Stimulated activated CD8-positive, alpha-beta memory T cell treated with anti-CD3 and anti-CD28 coated beads, Interleukin-7, amount 100 ng/mL, for 24 hours (primary cell): ENCODE measurements at regions not wholly inside any gene's neighbourhood (a gene's known extent, or its start where the extent isn't known, plus 50 kb on each side); places are given as distances from the start of the nearest gene placed in this dataset.
"Not testable (repeated sequence)": the region's sequence is repeated elsewhere in the genome, so short reads cannot be mapped to it uniquely, and the experiment has no call there.

Experiments used
- DNase-seq: peaks from one replicate; pipeline ENCODE4 v3.0.0-alpha.2; 2020; ENCODE audit warnings: low read depth

DNA sequence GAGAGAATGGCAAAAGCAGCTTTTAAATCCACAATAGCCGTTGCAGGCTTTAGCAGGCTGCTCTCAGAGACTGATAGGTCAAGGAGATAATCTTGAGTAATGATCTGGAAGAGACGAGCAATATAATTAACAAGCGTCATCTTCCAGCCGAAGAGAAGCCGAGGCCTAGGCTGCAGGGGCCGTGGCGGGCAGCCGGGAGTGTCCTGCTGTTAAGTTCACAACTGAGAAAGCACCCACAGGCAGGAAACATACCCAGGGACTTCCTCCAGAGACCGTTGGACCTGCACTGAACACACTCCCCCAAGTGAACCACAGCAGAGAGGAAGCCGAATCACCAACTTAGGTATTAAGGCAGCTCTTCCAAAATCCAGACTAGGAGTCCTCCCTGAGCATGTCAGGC is 182.3 kb downstream of the IRX2 start:
- no peak for DNase-seq

DNA sequence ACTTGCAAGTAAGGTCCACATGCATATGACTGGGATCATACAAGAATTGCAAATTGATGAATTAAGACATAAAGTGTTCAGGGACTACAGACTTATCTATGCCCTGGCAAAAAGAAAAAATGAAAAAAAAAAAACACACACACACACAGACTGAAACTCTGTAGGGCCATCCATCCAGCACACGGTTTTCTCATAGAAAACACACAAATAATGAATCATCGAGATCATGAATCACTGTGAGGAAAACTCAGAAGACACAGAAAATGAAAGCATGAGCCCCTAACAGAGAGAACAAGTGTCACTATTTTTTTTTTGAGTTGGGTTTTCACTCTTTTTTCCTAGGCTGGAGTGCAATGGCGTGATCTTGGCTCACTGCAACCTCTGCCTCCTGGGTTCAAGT is 185.2 kb downstream of the IRX2 start:
- DNase-seq, result no peak

DNA sequence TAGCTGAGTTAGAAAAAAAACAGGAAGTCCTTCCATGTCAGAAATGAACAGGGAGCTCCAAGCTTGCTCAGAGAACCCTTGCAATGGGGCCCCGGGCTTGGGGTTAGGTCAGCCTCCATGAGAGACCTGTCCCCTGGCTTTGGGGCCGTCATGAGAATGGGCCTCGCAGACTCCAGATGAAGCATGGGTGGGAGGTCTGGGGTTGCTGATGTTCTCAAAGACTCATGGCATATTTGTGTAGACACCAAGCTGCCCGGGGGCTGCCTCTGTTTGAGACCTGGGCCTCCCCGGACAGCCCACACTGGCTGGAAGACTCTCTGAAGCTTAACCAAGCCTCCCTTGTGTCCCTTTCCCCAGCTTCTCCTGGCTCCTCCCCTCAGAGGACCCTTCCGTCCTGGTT is 186.3 kb downstream of the IRX2 start:
- DNase-seq, result no peak

DNA sequence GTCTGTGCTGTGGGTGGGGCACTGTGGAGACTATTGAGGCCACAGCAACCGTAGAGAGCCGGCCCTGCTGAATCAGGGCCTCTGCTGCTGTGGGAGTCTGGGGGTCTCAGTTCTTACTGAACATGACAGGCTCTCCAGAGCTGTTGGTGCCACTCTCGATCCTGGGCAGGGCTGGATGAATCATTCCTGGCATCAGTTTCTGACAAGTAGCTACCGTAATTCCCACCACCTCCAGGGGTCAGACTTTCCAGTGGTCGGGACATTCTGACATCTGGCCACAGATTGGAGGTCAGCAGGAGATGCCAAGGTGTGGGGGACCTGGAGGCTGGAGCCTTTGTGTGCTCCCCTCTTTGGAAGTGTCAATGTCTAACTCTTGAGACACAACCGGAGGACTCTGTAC is 188.4 kb downstream of the IRX2 start:
- no peak for DNase-seq

DNA sequence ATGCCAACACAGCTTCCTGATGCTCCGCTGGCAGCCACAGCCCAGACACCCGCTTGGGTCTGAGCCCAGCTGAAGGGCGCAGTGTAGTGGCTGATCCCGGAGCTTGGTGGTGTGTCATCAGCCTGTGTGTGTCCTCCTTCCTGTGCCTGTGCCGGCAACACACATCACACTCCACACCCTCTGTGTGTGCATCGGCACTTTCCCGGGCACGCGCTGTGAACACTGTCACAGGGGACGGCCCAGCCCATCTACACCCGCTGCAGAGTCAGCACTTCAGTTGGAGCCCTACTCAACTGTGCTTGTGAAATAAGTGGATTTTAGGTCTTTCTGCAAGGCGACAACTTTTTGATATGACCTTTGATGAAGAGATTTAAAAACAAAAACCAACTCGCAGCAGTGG is 189.4 kb downstream of the IRX2 start:
- DNase-seq, result no peak

DNA sequence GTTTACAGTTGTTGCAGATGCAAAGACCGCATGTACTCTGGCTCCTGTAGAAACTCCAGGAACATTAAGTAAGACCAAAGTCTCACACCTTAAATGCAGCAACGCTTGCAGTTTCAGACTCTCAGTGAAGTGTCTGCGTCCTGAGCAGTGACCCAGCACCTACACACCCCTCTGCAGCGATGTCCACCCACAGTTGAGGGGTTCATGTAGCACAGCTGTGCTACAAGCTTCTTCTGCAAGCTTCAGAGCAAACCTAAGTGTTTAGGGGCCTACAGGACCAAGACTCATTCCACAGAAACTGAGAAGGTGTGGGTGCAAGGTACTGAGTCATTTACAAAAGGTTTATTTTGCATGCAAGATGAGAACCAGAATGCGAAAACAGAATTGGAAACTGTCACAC is 191.0 kb downstream of the IRX2 start:
- DNase-seq, result no peak

DNA sequence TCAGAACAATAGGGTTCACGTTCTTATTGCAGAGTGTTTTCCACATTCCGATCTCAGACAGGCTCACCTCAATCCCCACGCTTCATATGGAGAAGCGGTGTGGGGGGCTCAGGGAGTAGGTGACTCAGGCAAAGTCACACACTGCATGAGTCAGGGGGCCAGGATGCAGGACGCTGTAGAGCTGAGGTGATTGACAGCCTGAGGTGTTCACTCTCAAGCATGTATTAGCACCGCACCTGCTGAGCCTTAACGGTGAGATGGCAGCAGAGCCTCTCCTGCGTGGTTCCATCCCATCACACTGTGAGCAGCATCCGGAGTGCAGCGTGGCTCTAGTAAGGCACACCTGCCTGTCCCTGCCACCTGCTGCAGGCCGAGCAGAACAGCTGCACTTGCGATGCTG is 194.0 kb downstream of the IRX2 start:
- no peak for DNase-seq

DNA sequence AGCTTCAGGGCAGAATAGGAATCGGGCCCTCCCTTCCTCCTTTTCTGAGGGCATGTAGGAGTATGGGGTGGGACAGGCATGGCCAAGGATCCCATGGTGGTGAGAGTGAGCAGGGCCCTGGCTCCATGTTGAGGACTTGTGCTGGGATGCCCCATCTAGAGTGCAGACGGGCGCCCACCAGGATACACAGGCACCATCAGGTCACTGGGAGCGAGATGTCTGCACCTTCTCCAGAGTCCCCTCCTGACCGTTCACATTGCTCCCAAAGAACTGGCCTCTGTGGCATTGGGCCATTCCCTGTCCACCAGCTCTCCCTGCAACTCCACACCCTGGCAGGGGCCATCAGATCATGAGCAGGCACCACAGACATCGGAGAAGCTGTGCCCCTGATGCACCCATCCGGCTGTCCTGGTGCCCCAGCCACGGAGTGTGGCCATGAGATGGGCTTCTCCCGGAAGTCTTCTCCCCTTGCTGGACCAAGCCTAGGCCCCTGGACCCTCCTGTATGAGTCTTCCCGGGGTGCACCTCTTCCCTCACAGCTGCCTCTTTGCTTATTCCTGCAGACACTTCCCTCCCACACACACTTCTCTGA is 195.0 kb downstream of the IRX2 start:
- no peak for DNase-seq

DNA sequence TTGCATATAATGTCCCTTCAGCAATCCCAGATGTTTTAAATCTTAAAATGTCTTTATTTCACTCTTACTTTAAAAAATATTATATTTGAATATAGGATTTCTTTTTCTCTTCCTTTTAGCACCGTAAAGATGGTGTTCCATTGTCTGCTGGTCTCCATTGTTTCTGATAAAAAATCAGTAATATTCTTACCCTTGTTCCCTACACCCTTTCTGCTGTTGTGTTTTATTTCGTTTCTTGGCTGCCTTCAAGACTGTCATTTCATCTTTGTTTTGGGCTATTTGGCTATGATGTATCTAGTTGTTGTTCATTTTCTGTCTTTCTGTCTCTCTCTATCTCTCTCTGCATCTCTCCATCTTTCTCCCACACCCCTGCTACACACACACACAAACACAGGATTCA is 197.9 kb downstream of the IRX2 start:
- DNase-seq, result no peak

DNA sequence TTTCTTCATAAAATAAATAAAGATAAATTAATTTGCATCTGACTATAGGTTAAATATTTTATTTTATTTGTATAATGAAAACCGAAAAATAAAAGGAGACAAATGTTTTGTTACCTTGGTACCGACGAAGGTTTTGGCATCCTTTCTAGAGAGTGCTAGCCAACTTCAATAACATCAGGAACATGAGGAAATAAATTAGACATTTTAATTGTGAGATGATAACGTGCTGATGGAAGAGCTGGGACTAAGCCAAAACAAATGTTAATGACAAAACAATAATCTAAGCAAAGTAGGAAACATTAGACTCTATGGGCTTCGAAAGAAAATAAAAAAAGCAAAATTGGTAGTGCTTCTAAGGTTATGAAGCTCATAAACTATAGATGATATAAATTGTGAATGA is 201.0 kb downstream of the IRX2 start:
- DNase-seq, result no peak

DNA sequence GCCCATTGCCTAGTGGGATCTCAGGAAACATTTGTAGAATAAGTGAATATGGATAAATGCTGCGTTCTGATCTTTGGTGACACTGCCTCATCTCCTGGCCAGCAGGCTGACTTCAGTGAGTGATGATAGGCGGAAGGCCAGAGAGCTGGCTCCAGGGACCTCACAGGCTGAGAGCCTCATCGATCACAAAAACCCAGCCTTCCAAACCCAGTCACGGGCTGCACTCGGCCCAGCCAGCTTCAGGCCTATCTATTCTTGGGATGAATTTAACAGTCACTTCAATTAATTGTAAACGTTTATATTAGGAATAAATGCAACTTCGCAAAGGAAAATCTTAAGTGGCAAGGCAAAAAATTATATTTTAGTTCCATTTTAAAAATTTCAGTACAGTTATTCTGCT is 201.6 kb downstream of the IRX2 start:
- DNase-seq, result no peak

DNA sequence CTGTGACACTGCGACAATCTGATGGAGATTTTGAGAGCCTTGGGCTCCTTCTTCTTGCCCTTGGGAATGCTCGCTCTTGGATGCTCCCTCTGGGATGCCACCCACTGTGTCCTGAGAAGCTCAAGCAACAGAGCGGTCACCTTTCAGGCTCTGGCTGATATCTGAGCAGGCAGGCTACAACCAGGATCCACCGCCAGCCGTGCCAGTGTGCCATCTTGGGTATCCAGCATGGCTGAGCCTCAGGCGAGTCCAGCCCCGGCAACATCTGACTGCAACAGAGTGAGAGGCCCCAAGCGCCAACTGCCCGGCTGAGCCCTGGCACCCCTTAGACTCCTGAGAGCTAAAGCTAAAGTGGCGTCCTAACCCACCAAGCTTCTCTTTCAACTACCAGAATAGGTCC is 202.1 kb downstream of the IRX2 start:
- no peak for DNase-seq

DNA sequence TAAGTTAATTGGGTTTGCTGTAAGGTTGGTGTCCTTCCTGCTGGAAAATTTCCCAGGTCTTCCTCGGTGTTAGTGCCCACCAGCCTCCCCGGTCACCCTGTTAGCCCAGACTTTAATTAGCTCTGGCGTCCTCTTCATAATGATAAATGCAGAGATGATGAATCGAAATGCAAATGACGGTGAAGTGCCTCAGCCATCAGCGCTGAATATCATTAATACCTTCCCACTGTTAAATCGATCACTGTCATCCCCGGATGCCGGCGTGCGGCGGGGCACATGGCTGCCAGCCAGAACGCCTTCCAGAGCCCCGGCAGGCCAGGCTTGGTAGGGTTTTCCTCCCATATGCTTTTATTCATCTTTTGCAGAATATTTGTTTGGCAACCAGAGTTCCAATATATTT is 204.5 kb downstream of the IRX2 start:
- DNase-seq, result no peak

DNA sequence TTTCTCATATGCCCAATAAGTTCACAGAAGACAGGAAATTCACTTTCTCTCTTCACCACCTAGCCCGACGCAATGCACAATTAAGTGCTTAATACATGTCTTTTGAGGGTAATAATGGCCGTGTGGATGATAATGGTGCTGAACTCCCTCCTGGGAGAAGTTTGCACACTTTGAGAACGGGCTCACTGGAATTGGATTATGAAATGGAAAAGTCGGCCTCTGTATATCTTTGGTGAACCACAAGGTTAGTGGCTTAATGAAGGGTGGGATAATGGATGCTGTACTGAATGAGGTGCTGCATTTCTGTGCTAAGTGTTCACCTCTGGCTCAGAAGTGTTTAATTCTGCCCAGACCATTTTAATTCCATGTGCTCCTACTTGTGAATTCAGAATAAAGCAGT is 207.5 kb downstream of the IRX2 start:
- no peak for DNase-seq

DNA sequence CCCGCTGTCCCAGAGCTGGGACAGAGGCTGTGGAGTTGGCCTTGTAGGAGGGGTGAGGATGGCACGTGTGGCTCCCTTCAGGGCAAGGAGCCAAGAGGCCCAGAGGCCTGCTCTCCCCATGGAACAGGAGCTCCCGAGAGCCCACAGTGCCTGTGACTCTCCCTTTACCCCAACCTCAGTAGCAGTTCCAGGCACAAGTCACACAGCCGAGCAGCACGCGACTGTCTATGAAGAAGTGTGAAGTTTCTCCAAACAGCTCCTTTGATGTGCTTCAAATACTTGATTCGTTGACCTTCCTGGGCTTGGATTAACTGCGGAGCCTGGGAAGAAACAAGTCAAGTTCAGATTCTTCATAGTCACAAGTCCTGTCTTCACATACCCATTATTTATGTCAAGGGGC is 208.7 kb downstream of the IRX2 start:
- DNase-seq, result no peak

DNA sequence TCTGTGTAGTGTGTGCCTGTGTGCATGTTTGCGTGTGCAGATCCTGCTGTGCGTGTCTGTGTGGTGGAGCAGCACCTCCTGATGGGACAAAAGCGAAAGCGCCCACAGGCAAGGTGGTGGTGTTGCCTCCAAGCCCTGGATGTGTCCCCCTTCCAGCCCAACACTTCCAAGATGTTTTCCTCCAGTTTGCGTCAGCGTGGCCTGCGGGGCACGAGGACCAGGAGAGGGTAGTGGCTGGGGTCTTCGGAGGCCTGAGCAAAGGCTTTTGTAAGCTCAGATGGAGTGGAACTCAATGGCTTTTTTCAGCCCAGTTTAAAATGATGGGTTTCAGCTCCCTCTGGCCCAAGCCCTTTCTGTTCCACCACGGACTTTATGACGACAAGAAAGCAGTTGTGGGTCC is 209.5 kb downstream of the IRX2 start:
- no peak for DNase-seq

DNA sequence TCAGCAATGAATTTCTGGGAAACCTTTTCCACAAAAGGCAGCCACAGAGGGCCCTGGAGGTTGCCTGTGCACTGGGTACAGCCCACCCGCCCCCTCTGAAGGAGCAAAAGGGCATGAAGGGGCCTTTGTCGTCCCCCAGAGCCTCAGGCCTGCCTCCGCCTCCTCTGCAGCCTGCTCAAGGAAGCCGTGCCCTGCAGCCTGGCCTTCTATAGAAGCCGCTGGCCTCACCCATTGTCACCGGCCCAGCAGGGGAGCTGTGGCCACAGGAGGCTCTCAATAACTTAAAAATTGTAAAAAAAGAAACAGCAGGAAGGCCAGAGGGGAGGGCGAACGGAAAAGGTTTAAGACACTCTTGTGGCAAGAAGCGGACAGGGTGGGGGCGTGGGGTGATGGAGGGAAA is 213.3 kb downstream of the IRX2 start:
- DNase-seq, result no peak

DNA sequence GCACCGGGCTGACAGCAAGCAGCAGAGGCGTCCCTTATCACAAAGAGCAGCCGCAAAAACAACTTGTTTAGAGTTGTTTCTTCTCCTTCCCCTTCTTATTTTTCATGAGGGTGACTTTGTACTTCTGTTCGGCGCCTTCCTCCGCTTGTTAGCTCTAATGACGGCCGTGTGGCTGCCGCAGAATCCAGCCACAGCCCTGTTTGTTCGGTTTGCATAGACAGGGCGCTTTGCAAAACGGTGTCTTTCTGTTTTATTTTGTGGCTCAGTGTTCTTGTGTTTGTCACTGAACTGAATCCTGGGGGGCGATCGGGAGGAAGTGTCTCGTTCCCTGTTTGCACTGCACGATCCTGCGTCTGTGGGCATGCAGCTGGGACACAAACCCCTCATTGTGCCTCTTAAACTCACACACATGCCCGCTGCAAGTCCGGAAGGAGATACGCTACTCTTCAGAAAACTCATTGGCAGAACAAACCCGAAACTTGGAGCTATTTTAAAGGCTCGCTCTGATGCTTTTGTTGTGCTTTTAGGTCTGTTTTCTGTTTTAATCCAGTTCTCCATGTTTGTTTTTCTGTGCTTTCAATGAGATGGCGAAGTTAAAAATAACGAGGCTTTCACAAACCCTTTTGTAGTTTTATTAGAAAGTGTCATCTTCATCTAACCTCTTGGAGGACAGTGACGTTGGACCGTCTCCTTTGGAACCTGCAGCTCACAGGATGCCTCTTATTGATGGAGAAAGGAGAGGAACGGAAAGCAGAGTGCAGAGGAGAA is 213.9 kb downstream of the IRX2 start:
- no peak for DNase-seq

DNA sequence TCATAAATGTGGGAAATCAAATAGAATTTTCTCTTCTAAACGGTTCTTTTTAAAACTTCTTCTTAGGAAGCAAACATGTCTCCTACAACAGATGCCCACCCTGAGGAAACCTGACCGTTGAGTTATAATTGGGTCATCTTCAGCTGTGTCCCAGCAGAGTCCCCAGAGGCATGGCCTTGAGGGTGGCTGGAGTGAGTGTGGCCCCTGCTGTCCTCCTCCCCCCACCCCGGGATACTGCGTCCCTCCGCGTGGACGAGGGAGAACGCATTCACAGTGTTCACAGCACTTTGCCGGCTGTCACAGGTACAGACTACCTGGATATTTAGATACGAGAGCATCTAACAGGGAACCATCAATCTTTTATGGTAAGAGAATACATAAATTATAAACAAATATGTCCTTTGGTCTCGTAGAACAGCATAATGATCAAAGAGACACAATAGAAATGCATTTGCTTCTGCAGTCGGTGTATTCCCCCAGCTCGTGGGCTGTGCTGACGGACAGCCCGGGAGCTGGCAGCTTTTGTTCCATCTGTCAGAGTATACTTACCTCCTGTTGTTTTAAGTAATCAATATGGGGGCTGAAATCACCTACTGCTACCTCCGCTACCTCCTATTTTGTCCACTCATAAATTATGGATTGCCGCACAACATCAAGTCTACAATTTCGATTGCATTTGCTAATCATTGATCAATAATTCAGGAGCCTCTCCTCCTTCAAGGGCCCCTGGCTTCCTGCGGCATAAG is 214.7 kb downstream of the IRX2 start:
- no peak for DNase-seq

DNA sequence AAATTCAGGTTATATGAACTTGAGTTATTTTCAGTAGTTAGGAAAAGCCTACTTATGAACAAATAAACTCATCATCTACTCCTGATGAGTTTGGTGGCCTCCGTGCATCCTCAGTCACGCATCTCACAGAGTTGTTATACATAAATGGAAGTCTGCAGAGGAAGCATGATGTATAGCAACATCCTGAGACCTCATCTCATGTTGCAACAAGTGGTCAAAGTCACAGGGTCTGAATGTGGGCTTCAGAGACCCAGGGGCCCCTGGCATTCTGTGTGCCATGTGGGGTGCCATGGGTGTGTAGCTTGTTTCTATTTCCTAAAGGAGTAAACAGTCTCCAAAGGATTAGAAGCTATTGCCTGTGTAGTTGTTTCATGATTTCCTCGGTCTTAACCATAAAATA is 216.5 kb downstream of the IRX2 start:
- DNase-seq, result no peak

DNA sequence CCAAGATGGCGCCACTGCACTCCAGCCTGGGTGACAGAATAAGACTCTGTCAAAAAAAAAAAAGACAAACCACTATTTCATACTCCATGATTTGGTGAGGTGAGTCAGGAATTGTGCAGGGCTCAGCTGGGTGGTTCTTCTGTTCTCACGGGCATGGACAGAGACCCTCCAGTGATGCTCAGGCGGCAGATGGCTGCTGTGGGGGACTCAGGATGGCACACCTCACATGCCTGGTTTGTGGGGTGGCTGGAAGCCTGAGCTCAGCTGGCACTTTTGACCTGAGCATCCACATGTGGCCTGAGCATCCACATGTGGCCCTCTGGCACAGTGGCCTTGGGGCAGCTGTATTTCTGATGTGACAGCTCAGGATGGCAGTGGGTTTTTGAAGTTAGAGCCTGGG is 217.2 kb downstream of the IRX2 start:
- no peak for DNase-seq

DNA sequence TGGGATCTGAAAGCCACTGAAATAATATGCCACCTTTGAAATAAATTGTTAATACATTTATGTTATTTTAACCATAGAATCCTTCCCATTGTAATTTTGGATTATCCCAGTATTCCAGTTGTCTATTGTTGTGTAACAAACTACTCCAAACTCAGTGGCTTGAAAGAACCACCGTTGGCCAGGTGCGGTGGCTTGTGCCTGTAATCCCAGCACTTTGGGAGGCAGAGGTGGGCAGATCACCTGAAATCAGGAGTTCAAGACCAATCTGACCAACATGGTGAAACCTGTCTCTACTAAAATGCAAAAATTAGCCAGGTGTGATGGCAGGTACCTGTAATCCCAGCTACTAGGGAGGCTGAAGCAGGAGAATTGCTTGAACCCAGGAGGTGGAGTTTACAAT is 217.6 kb downstream of the IRX2 start:
- DNase-seq, result not testable (repeated sequence)

DNA sequence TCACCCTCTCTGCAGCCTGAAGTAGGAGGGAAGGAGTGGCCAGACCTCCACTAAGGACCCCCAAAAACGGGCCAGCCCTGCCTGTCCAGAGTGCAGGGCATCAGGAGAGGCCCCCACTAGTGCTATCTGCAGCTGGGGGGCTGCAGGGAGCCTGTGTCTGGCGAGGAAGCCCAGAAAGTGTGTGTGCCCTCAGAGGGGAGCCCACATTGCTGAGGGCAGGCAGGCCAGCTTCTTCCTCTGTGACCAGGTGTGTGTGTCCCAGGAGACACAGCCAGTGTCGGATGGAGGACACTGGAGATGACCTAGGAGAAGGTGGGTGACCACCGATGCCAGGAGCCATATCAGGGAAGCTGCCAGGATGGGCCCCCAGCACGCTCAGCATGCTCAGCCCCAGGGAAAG is 218.7 kb downstream of the IRX2 start:
- DNase-seq, result no peak

DNA sequence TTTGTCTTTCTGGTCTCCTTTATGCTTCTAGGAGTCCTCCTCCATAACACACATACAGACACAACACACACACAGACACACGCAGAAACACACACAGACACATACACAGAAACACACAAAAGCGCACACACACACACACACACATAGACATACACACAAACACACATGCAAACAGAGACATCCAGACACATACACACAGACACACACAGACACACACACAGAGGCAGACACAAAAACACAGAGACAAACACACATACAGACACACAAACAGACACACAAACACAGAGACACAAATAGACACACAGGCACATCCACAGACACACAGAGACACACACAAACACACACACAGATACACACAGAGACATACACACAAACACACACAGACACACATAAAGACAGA is 220.2 kb downstream of the IRX2 start:
- DNase-seq, result no peak
